ENCODE measurements at regions not wholly inside any gene's neighbourhood (a gene's known extent, or its start where the extent isn't known, plus 50 kb on each side); places are given as distances from the start of the nearest gene placed in this dataset.

DNA sequence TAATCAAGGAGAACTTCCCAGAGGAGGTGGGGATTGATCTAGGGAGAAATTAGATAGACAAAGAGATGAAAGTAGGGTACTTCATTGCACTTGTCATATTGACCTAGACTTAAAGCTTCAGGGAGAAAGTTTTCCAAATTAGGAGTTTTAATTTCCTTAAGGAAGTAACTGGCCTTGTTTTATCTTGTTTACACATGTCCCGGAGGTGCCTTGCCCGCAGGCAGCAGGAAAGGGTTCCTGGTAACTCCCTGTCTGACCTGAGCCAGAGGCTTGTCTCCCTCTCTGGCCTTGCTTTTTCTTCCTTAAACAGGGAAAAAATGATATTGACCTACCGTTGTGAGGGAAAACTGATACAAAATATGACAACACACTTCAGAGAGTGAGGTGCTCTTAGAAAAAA is 181.6 kb downstream of the EVX1 start:
- TF ChIP-seq, protein P1, sequence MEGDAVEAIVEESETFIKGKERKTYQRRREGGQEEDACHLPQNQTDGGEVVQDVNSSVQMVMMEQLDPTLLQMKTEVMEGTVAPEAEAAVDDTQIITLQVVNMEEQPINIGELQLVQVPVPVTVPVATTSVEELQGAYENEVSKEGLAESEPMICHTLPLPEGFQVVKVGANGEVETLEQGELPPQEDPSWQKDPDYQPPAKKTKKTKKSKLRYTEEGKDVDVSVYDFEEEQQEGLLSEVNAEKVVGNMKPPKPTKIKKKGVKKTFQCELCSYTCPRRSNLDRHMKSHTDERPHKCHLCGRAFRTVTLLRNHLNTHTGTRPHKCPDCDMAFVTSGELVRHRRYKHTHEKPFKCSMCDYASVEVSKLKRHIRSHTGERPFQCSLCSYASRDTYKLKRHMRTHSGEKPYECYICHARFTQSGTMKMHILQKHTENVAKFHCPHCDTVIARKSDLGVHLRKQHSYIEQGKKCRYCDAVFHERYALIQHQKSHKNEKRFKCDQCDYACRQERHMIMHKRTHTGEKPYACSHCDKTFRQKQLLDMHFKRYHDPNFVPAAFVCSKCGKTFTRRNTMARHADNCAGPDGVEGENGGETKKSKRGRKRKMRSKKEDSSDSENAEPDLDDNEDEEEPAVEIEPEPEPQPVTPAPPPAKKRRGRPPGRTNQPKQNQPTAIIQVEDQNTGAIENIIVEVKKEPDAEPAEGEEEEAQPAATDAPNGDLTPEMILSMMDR (conservative IDR thresholded peaks at IDR 0.05; ENCODE audit: low read length) = no peak
- no peak for TF ChIP-seq EZH2phosphoT487 (IDR thresholded peaks at IDR 0.05; ENCODE audit: borderline replicate concordance)
